ENCODE measurements at regions not wholly inside any gene's neighbourhood (a gene's known extent, or its start where the extent isn't known, plus 50 kb on each side); places are given as distances from the start of the nearest gene placed in this dataset.
A peak's percentile ranks its signal among the peaks of the same experiment; 100 is the strongest.

DNA sequence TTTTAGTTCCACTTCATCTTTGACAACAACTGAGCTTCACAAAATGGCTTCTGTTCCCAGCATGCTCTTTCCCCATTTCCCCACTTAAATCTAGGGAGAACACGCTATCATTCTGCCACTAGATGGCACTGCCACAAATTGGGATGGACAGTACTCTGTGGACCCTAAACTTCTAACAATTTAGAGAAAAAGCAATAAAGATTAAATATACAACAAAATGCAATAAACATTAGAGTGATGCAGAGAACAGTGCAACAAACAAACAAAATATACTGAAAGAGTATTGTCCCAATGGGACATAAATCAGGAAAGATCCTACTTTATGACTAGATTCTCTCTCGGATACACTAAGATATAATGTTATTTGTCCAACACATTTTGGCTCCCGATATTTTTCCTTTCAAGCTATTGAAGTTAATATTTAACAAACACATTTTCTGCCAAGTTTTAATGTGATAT lies 169.7 kb upstream of the TMCO5A start:
- Histone ChIP-seq H3K36me3 (no peaks in the 10 kb centered on the region), H3K27ac (no peak overlapping the region), H3K9me3 (no peaks in the 10 kb centered on the region), H3K4me3 (no peak overlapping the region), H3K27me3 (no peaks in the 10 kb centered on the region), H3K4me1 (no peaks in the 10 kb centered on the region)
- no peak for DNase-seq
- intact Hi-C loops (cut with DNase I; ENCODE audit: low total_unique reads) = no loop called here
- peak; percentile 29 to 37 for TF ChIP-seq CTCF (IDR thresholded peaks at IDR 0.05)

GRCh38 chr15:37765786-37766185 lies 168.7 kb upstream of the TMCO5A start:
- Histone ChIP-seq H3K4me1 (no peaks in the 10 kb centered on the region), H3K27me3 (no peaks in the 10 kb centered on the region), H3K4me3 (no peak overlapping the region), H3K27ac (no peak overlapping the region), H3K36me3 (no peaks in the 10 kb centered on the region), H3K9me3 (no peaks in the 10 kb centered on the region)
- no peak for DNase-seq
- intact Hi-C loops (cut with DNase I; ENCODE audit: low total_unique reads) = no loop called here
- TF ChIP-seq CTCF (IDR thresholded peaks at IDR 0.05) = no peak

DNA sequence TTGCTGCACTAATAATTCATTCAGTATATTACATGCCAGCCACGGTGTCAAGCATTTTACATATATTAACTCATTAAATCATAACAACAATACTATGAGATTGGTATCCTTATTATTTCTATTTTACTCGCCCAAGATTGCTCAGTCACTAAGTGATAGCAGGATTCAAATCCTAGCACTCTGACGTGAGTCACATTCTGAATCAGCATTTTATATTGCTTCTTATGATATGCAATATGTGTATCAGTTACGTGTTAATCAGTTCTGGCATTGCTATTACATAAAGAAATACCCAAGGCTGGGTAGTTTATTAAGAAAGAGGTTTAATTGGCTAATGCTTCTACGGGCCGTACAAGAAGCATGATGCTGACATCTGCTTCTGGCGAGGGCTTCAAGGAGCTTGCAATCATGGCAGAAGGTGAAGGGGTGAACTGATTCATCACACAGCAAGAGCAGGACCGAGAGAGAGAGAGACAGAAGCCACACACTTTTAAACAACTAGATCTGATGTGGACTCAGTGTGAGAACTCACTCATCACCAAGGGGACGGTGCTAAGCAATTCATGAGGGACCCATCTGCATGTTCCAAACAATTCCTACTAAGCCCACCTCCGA lies 166.5 kb upstream of the TMCO5A start:
- intact Hi-C loops (cut with DNase I; ENCODE audit: low total_unique reads) = no loop called here
- no peak for TF ChIP-seq CTCF (IDR thresholded peaks at IDR 0.05)
- DNase-seq = no peak
- Histone ChIP-seq H3K27ac (no peak overlapping the region), H3K4me1 (no peaks in the 10 kb centered on the region), H3K4me3 (no peak overlapping the region), H3K36me3 (no peaks in the 10 kb centered on the region), H3K9me3 (no peaks in the 10 kb centered on the region), H3K27me3 (no peaks in the 10 kb centered on the region)

DNA sequence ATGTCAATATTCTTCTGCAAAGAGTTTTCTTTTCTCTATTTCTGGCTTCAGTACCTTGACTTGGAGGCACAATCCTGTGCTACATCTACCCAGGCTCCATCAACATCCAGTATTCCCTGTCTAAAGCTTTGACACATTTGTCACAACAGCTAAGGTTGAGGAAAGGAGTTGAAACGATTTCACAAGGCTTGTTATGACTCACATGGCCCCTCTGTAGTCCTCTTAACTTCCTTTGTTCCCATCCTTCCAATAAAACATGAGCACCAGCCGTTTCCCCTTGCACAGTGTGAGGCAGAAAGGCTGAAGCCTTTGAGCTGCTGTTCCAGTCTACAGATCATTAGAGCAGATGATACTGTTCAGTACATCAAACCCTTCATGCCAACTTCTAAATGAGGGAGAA lies 163.0 kb upstream of the TMCO5A start:
- no peaks in the 10 kb centered on the region for H3K4me1 ChIP-seq
- intact Hi-C loops (cut with DNase I; ENCODE audit: low total_unique reads) = no loop called here
- no peaks in the 10 kb centered on the region for H3K36me3 ChIP-seq
- H3K27ac ChIP-seq = no peak overlapping the region
- no peaks in the 10 kb centered on the region for H3K9me3 ChIP-seq
- no peaks in the 10 kb centered on the region for H3K27me3 ChIP-seq
- H3K4me3 ChIP-seq = no peak overlapping the region
- TF ChIP-seq CTCF (IDR thresholded peaks at IDR 0.05) = no peak
- DNase-seq = no peak

GRCh38 chr15:37773111-37773860 lies 161.2 kb upstream of the TMCO5A start:
- no peaks in the 10 kb centered on the region for H3K4me1 ChIP-seq
- intact Hi-C loops (cut with DNase I; ENCODE audit: low total_unique reads) = no loop called here

More at GRCh38 chr15:37773111-37773860, 161.2 kb upstream of the TMCO5A start:
- Histone ChIP-seq H3K27me3 (no peaks in the 10 kb centered on the region), H3K4me3 (no peak overlapping the region), H3K9me3 (no peaks in the 10 kb centered on the region), H3K36me3 (no peaks in the 10 kb centered on the region), H3K27ac (no peak overlapping the region)
- TF ChIP-seq CTCF (IDR thresholded peaks at IDR 0.05) = no peak
- DNase-seq = no peak

All from tibial artery (tissue), 4 donors.